Activated CD4-positive, alpha-beta T cell treated with anti-CD3 and anti-CD28 coated beads for 4 hours (primary cell): ENCODE measurements at regions not wholly inside any gene's neighbourhood (a gene's known extent, or its start where the extent isn't known, plus 50 kb on each side); places are given as distances from the start of the nearest gene placed in this dataset.
"Not testable (repeated sequence)": the region's sequence is repeated elsewhere in the genome, so short reads cannot be mapped to it uniquely, and the experiment has no call there.

Experiments
- DNase-seq, 2 donors: peaks; one replicate each; pipeline ENCODE4 v3.0.0-alpha.2; 2020

- no peak for DNase-seq
Measured at GRCh38 chr4:120290553-120290952, 223.9 kb upstream of the MAD2L1 start.

GRCh38 chr4:120286813-120287212 lies 220.2 kb upstream of the MAD2L1 start:
- no peak for DNase-seq

- no peak for DNase-seq
Measured at GRCh38 chr4:120281581-120281980, 214.9 kb upstream of the MAD2L1 start.

- no peak for DNase-seq
Measured at GRCh38 chr4:120277391-120277790, 210.7 kb upstream of the MAD2L1 start.

GRCh38 chr4:120266602-120267001 lies 200.0 kb upstream of the MAD2L1 start:
- no peak for DNase-seq

- DNase-seq: no peak
Measured at GRCh38 chr4:120263618-120264017, 197.0 kb upstream of the MAD2L1 start.

GRCh38 chr4:120261117-120261516 lies 194.5 kb upstream of the MAD2L1 start:
- no peak for DNase-seq

- DNase-seq: not testable (repeated sequence)
Measured at GRCh38 chr4:120256112-120256775, 189.6 kb upstream of the MAD2L1 start.

- DNase-seq: no peak
Measured at GRCh38 chr4:120238277-120238973, 171.8 kb upstream of the MAD2L1 start.

- DNase-seq: no peak
Measured at GRCh38 chr4:120236873-120237272, 170.2 kb upstream of the MAD2L1 start.

- DNase-seq: no peak
Measured at GRCh38 chr4:120232050-120232449, 165.4 kb upstream of the MAD2L1 start.

- DNase-seq: no peak
Measured at GRCh38 chr4:120228086-120228485, 161.4 kb upstream of the MAD2L1 start.

- DNase-seq: no peak
Measured at GRCh38 chr4:120227554-120227953, 160.9 kb upstream of the MAD2L1 start.

GRCh38 chr4:120225527-120225926 lies 158.9 kb upstream of the MAD2L1 start:
- no peak for DNase-seq

GRCh38 chr4:120218981-120219380 lies 152.3 kb upstream of the MAD2L1 start:
- DNase-seq: no peak

GRCh38 chr4:120215350-120215749 lies 148.7 kb upstream of the MAD2L1 start:
- DNase-seq: no peak

GRCh38 chr4:120211408-120212015 lies 144.9 kb upstream of the MAD2L1 start:
- no peak for DNase-seq

GRCh38 chr4:120209706-120210105 lies 143.1 kb upstream of the MAD2L1 start:
- no peak for DNase-seq

GRCh38 chr4:120207021-120207420 lies 140.4 kb upstream of the MAD2L1 start:
- DNase-seq: no peak

GRCh38 chr4:120202222-120202621 lies 135.6 kb upstream of the MAD2L1 start:
- no peak for DNase-seq

- not testable (repeated sequence) for DNase-seq
Measured at GRCh38 chr4:120200573-120201110, 134.0 kb upstream of the MAD2L1 start.

GRCh38 chr4:120198411-120198810 lies 131.8 kb upstream of the MAD2L1 start:
- no peak for DNase-seq

- no peak for DNase-seq
Measured at GRCh38 chr4:120177603-120178002, 111.0 kb upstream of the MAD2L1 start.

- no peak for DNase-seq
Measured at GRCh38 chr4:120175272-120175671, 108.6 kb upstream of the MAD2L1 start.
